Activated naive CD8-positive, alpha-beta T cell (primary cell): ENCODE measurements at regions not wholly inside any gene's neighbourhood (a gene's known extent, or its start where the extent isn't known, plus 50 kb on each side); places are given as distances from the start of the nearest gene placed in this dataset.

Experiments used
- H3K27ac Mint-ChIP-seq: one replicate; pipeline ENCODE4 v1.8.0; 2021; ENCODE audit warnings: mixed read lengths
- H3K27me3 Mint-ChIP-seq: one replicate; pipeline ENCODE4 v1.8.0; 2021; ENCODE audit warnings: mixed read lengths
- H3K36me3 Mint-ChIP-seq: one replicate; pipeline ENCODE4 v1.8.0; 2021; ENCODE audit warnings: mixed read lengths
- H3K4me1 Mint-ChIP-seq: one replicate; pipeline ENCODE4 v1.8.0; 2021; ENCODE audit warnings: low read depth, mixed read lengths
- H3K4me3 Mint-ChIP-seq: one replicate; pipeline ENCODE4 v1.8.0; 2021; ENCODE audit warnings: mild to moderate bottlenecking, mixed read lengths
- H3K9me3 Mint-ChIP-seq: one replicate; pipeline ENCODE4 v1.8.0; 2021; ENCODE audit warnings: low read depth, mixed read lengths

GRCh38 chr13:24110011-24110410 is 50.5 kb upstream of the SPATA13 start:
- H3K27ac Mint-ChIP-seq, result no peak overlapping the region
- H3K27me3 Mint-ChIP-seq, result peaks cover 2% of the 10 kb centered on the region
- H3K9me3 Mint-ChIP-seq, result no peaks in the 10 kb centered on the region
- H3K4me1 Mint-ChIP-seq, result no peaks in the 10 kb centered on the region
- H3K4me3 Mint-ChIP-seq, result no peak overlapping the region
- no peaks in the 10 kb centered on the region for H3K36me3 Mint-ChIP-seq
